Activated naive CD4-positive, alpha-beta T cell treated with anti-CD3 and anti-CD28 coated beads, Interleukin-2, amount 50 U/mL, for 72 hours (primary cell): ENCODE measurements at regions not wholly inside any gene's neighbourhood (a gene's known extent, or its start where the extent isn't known, plus 50 kb on each side); places are given as distances from the start of the nearest gene placed in this dataset.

Source experiments
- ATAC-seq, 2 donors: fragments of 150-1000 bp; cut with Tn5 transposase; 2 replicates each; pipeline ENCODE4 v1.10.0; 2021; ENCODE audit warnings: mild to moderate bottlenecking in 2 of 2, moderate library complexity in 2 of 2
- DNase-seq, 2 donors: peaks; one replicate each; pipeline ENCODE4 v3.0.0; 2021 to 2022; ENCODE audit warnings: low spot score in 2 of 2
- H3K27ac Mint-ChIP-seq, 2 donors: one replicate each; pipeline ENCODE4 v1.8.0; 2022; ENCODE audit warnings: mild to moderate bottlenecking in 2 of 2, mixed read lengths in 2 of 2
- H3K36me3 Mint-ChIP-seq, 2 donors: one replicate each; pipeline ENCODE4 v1.8.0; 2022; ENCODE audit warnings: mixed read lengths in 2 of 2
- H3K9me3 Mint-ChIP-seq, 2 donors: one replicate each; pipeline ENCODE4 v1.8.0; 2022; ENCODE audit warnings: mixed read lengths in 2 of 2

DNA sequence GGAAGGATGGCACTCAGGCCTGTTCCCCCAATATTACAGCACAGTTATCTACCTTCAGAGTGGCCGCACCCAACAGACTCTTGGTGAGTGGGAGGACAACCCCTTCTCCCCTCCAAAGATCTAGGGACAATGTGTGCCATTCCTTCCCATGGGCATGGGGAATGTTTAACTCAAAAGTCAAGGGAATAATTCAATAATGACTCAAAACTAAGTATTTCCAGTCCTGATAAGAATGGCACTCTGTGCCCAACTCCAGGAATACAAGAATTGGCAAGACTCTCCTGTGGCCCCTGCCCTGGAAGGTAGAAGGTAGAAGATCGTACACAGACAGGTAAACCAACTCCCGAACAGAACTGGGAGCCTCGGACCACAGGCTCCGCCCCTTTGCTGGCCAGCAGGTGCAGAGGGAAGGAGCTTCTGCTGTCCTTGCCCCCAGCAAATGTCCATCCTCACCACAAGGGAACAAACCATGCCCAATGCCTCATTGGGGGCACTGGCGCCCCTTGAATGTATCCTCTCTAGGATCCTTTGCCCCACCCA lies 514.0 kb downstream of the NPHP4 start:
- no peak for DNase-seq
- Mint-ChIP-seq H3K9me3 (no peaks in the 10 kb centered on the region), H3K27ac (no peak overlapping the region), H3K36me3 (no peaks in the 10 kb centered on the region)
- ATAC-seq, result no peak

DNA sequence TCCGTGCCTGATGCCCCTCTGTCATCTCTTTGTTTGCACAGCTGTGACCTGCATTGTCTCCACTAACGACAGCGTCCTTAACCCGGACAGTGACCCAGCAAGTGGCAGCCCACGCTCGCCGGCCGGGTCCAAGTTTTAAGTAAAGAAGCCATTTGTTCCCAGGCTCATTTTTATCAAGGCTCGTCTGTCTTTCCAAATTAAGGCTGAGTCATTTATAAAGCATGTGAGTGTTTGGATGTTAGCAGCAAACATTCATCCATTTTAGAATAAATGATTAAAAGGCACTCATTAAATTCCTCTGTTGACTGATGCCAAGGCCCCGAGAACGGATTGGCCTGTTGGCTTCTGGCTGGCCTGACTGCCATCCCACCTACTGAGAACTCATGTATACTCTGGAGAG lies 514.5 kb downstream of the NPHP4 start:
- no peak for ATAC-seq
- Mint-ChIP-seq H3K27ac (no peak overlapping the region), H3K9me3 (no peaks in the 10 kb centered on the region), H3K36me3 (no peaks in the 10 kb centered on the region)
- DNase-seq, result no peak

DNA sequence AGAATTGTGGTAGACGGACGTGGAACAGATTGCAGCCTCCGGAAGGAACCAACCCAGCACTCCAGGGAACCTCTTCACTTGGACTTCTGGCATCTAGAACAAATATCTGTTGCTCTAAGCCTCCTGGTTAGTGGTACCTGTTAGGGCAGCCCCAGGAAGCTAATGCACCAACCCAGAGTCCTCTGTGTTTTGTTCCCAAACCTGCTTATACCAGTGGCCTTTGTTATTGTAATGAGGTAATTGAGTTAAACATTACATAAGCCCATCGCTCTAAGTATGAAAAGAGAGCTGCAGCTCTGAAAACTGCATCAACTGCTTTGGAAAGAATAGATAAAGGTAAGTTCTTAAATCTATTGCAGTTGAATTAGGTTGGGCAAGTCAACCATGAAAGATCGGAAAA lies 516.7 kb downstream of the NPHP4 start:
- ATAC-seq (no peak), DNase-seq (no peak)
- Mint-ChIP-seq H3K36me3 (no peaks in the 10 kb centered on the region), H3K27ac (no peak overlapping the region), H3K9me3 (no peaks in the 10 kb centered on the region)

DNA sequence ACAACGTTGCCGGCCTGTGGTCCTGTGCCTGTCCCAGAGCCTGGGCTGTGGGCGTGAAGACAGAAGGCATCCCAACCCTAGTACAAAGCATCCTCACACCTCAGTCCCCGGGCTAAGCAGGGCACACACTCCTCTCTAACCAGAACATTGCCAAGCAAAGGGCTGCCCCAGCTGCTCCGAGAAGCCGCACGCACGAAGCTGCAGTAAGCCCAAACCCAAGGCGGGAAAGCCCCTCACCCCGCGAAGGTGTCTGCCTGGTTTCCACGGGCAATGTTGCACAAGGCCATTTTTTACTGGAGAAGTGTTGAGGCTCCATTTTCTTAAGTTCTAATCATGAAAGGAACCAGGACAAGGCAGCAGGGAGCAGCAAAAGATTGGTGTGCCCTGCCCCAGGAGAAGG lies 519.0 kb downstream of the NPHP4 start:
- ATAC-seq (no peak), DNase-seq (no peak)
- Mint-ChIP-seq H3K9me3 (no peaks in the 10 kb centered on the region), H3K27ac (no peak overlapping the region), H3K36me3 (no peaks in the 10 kb centered on the region)

DNA sequence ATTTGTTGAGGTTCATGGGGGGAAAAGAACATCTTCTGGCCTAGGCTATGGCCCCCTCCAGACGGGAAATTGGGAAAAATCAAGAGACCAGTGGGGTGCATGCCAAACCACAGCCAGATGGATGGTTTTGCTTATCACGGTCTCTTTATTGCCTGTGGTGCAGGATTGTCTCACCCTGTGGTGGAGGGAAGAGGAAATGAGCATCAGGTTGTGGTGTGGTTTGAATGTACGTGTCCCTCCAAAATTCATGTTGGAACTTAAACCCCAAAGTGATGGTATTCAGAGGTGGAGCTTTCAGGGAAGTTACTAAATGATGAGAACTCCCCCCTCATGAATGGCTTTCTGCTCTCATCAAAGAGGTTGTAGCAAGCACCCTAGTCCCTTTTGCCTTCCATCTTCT lies 525.7 kb downstream of the NPHP4 start:
- H3K36me3 Mint-ChIP-seq, result peaks cover 5 to 6% of the 10 kb centered on the region in 2 donors
- no peak overlapping the region for H3K27ac Mint-ChIP-seq
- peaks cover 5 to 6% of the 10 kb centered on the region in 2 donors for H3K9me3 Mint-ChIP-seq
- ATAC-seq (peak; percentile 33 to 55), DNase-seq (no peak)

DNA sequence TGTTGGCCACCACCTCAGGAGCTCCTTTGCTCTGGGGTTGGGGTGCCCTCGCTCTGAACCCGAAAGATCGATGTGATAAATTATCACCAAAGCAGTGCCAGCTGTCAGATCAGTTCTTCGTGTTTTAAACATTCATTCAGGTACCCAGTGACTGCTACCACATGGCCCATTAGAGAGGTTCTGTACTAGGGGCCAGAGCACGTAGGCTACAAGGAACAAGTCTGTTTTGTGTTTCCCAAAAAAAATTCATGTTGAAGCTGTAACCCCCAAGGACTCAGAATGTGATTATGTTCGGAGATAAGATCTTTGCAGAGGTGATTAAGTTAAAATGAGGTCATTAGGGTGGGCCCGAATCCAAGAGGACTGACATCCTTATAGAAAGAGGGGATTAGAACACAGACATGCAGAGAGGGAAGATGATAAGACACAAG lies 526.9 kb downstream of the NPHP4 start:
- DNase-seq (no peak), ATAC-seq (no peak)
- Mint-ChIP-seq H3K27ac (no peak overlapping the region), H3K36me3 (peaks cover 6 to 11% of the 10 kb centered on the region in 2 donors), H3K9me3 (peaks cover 8 to 11% of the 10 kb centered on the region in 2 donors)

DNA sequence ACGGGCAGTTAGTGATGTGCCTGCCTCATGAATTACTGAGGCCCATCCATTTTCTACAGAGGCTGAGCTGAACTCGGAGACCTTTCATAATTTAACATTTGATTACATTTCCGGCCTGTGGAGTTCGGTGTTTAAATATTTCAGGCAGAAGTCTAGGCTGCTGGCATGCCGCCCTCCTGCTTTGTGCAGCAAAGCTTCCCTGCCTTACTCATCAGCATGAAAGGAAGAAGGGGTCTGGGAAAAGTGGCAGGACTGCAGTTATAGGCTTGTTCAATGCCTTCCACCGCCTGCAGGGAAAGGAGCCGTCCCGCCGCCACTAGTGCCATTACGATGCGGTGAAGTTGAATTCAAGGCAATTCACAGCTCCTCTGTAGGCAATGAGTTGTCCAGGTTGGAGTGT lies 527.9 kb downstream of the NPHP4 start:
- DNase-seq, result no peak
- Mint-ChIP-seq H3K27ac (no peak overlapping the region), H3K36me3 (peaks cover 6 to 11% of the 10 kb centered on the region in 2 donors), H3K9me3 (peaks cover 8 to 11% of the 10 kb centered on the region in 2 donors)
- no peak for ATAC-seq

DNA sequence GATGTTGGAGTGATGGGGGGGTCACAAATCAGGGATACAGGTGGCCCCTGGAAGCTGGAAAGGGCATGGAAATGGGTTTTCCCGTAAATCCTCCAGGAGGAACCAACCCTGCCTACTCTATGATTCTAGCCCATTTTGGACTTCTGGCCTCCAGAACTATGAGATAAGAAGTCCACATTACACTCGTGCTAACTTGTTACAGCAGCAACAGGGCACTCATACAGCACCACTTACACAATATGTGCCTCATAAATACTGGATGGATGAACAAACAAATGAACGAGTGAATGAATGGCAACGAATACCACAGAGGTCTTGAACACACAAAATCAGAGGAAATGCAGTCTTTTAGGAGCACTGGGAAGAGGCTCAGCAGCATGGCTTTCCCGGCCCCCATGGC lies 531.3 kb downstream of the NPHP4 start:
- Mint-ChIP-seq H3K36me3 (peaks cover 0 to 11% of the 10 kb centered on the region in 2 donors), H3K27ac (no peak overlapping the region), H3K9me3 (peaks cover 5 to 8% of the 10 kb centered on the region in 2 donors)
- DNase-seq (no peak), ATAC-seq (no peak)

DNA sequence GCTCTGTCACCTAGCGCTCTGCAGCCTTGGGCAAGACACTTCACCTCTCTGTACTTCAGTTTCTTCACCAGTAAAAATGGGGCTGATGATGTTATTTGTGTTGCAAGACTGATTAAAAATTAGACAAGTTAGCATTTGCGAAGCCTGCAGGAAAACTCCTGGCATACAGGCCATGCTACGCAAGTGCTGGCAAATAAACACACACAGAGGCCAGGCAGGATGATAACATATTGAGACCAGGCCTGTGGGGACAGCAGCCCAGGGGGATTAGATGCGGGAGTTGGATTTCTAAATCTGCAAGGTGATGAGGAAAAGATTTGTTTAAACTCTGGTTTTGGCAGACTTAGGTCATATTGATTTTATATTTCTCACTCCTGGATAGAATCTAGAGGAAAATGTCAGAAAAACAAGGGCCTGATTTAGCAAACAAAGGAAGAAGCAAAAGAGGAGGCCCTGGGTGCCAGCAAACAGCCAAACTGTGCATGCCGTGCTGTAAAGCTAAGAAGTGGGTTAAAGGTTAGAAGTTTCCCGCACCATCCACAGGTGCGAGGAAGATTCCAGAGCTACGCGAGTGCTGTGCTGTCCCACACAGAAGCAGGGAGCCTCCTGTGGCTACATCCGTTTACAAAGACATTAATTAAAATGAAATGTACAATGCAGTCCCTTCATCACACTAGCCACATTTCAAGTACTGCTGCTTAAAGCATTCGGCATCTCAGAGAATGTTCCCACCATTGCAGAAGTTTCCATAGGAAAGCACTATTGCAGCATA lies 532.2 kb downstream of the NPHP4 start:
- DNase-seq (no peak), ATAC-seq (no peak)
- Mint-ChIP-seq H3K36me3 (peaks cover 0 to 11% of the 10 kb centered on the region in 2 donors), H3K27ac (no peak overlapping the region), H3K9me3 (peaks cover 5 to 8% of the 10 kb centered on the region in 2 donors)

DNA sequence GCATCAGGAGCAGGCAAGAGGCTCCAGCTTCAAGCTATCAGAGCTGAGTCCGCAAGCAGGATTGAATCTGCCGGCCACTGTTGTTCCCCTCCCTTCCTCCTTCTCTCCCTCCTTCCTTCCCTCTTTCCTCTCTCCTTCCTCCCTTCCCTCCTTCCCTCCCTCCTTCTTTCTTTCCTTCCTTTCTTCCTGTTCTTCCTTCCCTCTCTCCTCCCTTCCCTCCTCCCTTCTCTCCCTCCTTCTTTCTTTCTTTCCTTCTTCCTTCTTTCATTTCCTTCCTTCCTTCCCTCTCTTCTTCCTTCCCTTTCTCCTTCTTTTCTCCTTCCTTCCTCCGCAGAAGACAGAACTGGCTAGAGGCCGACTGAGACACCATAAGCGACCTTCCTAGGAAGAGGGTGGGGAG lies 534.0 kb downstream of the NPHP4 start:
- H3K27ac Mint-ChIP-seq, result no peak overlapping the region
- DNase-seq (no peak), ATAC-seq (no peak)
- H3K36me3 Mint-ChIP-seq, result peaks cover 0 to 11% of the 10 kb centered on the region in 2 donors
- H3K9me3 Mint-ChIP-seq, result peaks cover 5 to 8% of the 10 kb centered on the region in 2 donors

DNA sequence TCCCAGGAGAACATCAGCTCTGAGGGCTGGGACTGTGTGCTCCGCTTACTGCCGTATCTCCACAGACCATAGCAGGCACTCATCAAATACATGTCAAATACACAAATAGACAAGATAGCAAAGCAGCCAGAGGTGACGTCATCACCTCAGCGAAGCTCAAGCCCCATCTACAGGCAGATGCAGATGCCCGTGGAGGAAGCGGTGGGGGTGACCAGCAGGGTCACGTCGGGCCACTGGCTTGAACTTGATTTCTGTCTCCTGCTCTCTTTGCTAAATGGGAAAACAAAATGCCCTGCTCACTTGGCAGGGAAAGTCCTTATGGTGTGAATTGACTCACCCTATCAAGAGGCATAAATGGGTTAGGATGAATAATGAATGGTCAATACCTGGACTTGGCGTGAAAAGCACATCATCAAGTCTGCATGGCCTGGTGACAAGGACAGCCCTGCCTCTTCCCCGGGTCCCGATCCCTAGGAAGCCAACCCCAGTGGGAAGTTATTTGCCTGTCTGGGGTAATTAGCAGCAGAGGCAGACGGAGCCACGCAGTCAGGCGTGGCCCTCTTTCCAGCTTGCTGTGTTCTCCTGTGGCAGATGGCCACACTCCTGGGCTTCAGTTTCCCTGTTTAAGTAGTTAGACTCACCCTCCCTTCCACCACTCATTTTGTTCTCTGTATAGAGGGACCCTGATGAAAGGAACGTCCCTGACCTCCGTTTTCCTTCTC lies 536.0 kb downstream of the NPHP4 start:
- Mint-ChIP-seq H3K9me3 (peaks cover 3 to 4% of the 10 kb centered on the region in 2 donors), H3K27ac (no peak overlapping the region), H3K36me3 (peaks cover 0 to 6% of the 10 kb centered on the region in 2 donors)
- no peak for DNase-seq
- ATAC-seq, result no peak

DNA sequence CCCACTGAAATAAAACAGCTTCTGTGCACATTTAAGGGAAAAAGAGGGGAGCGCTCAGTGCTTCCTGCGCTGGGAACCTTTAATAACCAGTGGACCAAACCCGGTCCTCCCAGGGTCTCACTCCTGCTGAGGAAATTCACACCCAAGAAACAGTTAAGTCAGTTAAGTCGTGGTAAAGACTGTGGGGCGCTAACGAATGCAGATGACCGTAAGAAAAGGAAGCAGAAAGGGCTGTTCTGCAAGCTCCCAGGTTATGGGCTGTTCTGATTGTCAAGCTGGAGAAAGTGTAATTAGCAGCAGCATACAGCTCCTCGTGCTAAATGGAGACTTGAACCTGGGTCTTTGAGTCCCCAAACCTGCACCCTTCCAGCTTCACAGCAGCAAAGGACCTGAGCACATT lies 536.6 kb downstream of the NPHP4 start:
- no peak for DNase-seq
- no peaks in the 10 kb centered on the region for H3K9me3 Mint-ChIP-seq
- no peak for ATAC-seq
- no peaks in the 10 kb centered on the region for H3K36me3 Mint-ChIP-seq
- H3K27ac Mint-ChIP-seq, result no peak overlapping the region

DNA sequence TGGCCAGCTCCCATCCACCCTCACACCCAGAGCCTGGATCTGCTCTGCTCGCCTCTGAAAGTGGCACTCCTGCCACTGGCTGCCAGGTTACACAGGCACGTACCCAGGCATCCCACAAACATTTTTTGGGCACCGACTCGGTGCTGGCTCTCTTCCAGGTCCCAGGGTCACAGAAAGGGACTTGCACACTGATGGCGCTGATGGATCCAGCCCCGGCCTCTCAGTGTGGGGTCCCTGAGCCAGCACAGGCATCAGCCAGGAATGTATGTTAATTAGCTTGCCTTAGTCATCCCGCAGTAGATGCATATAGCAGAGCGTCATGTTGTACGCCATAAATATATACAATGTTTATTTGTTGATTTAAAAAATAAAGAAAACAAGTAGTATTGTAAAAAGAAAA lies 537.2 kb downstream of the NPHP4 start:
- DNase-seq (no peak), ATAC-seq (no peak)
- no peaks in the 10 kb centered on the region for H3K9me3 Mint-ChIP-seq
- no peaks in the 10 kb centered on the region for H3K36me3 Mint-ChIP-seq
- H3K27ac Mint-ChIP-seq, result no peak overlapping the region

DNA sequence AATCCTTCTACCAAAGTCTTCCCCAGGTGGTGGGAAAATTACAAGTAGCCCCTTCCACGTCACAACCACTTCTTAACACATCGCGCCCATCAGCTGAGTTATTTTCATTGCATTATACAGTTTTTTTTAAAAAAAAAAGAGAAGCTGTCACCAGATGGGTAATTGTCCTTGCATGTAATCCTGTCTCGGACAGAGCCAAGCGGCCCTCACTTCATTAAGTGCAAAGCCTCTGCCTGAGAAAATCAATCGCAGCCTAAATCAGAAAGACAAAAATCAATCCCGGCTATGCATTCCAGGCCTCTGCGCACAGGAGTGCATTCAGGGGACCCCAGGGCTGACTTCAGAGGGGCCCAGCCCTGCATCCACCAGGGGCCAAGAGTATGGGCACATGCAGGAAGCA lies 538.9 kb downstream of the NPHP4 start:
- H3K9me3 Mint-ChIP-seq, result no peaks in the 10 kb centered on the region
- no peaks in the 10 kb centered on the region for H3K36me3 Mint-ChIP-seq
- no peak overlapping the region for H3K27ac Mint-ChIP-seq
- DNase-seq, result no peak
- no peak for ATAC-seq

DNA sequence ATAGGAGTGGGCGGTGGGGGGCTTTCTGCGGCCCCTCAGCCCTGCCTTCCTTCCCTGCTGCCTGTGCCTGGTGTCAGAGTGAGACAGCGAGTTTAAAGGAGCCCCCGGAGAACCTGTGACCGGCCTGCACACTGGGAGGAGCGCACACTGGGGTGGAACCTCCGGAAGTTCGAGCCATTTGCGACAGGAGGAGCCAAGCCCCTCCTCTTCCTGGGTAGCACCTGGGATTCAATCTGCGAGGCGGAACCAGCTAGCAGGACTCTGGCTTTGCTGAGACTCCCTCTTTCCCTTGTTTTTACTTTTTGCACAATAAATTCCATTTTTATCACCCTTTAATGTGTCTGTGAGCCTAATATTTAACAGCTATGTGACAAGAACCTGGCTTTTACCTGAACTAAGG lies 540.6 kb downstream of the NPHP4 start:
- H3K9me3 Mint-ChIP-seq, result peaks cover 0 to under 1% of the 10 kb centered on the region in 2 donors
- no peaks in the 10 kb centered on the region for H3K36me3 Mint-ChIP-seq
- H3K27ac Mint-ChIP-seq, result no peak overlapping the region
- ATAC-seq (no peak), DNase-seq (no peak)

DNA sequence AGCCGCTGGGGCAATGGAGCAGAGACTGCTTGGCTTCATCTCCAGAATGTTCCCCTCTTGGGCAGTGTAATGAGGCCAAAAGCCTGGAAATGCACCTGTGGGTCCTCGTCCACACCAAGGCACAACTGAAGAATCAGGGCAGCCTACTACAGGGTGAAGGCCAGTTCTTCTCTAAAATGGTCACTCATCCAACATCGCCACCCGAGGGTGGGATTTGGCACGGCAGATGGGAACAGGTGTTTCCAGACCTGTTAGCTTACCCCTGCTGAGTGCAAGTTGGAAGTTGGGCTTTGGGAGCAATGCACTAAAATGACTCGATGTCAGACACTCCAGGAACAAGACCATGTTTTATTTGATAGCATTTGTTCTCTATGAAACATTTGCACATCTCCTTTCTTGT lies 543.7 kb downstream of the NPHP4 start:
- ATAC-seq (no peak), DNase-seq (peak in 1 of 2 donors; percentile 30)
- no peak overlapping the region for H3K27ac Mint-ChIP-seq
- H3K36me3 Mint-ChIP-seq, result no peaks in the 10 kb centered on the region
- peaks cover 0 to 9% of the 10 kb centered on the region in 2 donors for H3K9me3 Mint-ChIP-seq

DNA sequence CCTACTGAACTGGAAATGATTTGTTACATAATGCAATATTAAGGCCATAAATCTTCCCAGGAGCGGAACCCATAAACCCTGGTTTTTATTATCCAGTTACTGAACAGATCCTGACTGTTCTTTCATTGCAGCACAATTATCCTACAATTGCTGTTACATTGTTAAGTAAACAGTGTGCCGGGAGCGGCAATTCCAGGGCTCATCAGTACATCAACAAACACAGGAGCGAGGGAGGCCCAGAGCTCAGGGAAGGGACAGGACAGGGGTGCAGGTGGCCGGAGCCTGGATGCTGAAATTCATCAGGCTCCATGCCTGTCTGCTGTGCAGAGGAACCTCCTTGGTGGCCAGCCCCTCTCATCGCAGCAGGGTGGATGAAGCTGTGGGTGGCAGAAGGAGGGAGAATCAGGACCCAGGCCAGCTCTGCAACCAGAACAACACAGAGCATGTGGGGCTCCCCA lies 544.7 kb downstream of the NPHP4 start:
- no peak for DNase-seq
- H3K27ac Mint-ChIP-seq, result no peak overlapping the region
- no peak for ATAC-seq
- H3K36me3 Mint-ChIP-seq, result no peaks in the 10 kb centered on the region
- H3K9me3 Mint-ChIP-seq, result peaks cover 0 to 9% of the 10 kb centered on the region in 2 donors
